HUDEP-2 (cell line): ENCODE measurements at regions not wholly inside any gene's neighbourhood (a gene's known extent, or its start where the extent isn't known, plus 50 kb on each side); places are given as distances from the start of the nearest gene placed in this dataset.

ENCODE experiments used
- DNase-seq, 76 experiments: peaks; one replicate each; lab custom pipeline; 2025; ENCODE audit not compliant: unreplicated experiment in 76 of 76; lab: John Stamatoyannopoulos, UW

DNA sequence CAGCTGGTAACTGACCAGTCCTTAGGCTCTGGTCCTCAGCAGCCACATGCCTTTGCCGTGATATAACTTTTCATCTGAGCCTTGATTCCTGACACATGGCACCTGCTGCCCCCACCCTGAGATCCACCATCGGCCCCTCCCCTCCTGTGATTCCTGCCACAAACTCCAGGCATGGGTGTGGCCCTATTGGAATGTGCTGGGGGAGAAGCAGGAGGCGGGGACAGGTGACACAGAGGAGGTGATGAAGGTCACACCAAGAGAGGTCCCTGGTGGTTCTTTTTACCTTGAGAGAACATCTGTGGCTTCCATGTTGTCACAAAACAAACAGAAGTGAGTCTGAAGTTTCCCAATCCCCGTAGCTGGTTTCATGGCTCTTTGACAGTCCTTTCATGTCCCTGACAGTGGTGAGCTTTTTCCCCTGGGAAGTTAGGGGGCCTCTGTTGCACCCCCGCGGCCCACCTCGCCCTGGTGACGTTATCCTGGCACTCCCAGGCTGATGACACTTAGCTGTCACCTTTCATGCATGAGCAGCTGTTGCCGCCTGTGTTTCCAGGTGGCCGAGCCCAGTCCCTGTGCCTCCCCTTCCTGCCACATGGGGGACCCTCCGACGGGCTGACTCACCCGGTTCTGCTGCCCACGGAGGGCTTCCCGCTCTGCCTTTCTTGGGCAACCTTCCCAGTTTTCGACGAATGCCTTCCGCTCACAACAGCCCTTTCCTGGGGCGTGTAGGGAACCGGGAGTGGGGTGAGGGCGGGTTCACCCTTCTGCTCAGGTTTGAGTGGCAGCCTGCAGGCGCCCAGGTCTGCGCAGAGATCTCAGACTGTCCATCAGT is 66.3 kb upstream of the GLI2 start:
- DNase-seq = no peak

DNA sequence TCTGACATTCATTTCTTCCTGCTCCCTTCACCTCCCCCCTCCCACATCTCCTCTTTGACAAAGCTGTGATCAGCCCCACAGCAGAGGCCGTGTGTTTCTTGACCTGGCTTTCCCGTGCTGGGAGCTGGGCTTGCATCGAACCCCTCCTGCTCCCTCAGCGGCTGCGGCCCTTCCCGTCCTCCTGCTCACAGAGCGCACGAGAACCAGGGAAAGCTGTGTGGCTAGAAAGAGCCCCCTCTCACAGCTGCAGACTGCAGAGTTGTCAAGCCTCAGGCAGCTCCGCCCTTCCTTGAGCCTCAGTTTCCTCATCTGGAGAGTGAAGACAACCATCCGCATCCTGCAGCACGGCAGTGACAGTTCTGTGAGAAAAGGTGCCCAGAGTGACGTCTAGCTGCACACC is 65.7 kb upstream of the GLI2 start:
- no peak for DNase-seq

- DNase-seq = no peak
These were observed 65.3 kb upstream of the GLI2 start for GRCh38 chr2:120670371-120670770.

DNA sequence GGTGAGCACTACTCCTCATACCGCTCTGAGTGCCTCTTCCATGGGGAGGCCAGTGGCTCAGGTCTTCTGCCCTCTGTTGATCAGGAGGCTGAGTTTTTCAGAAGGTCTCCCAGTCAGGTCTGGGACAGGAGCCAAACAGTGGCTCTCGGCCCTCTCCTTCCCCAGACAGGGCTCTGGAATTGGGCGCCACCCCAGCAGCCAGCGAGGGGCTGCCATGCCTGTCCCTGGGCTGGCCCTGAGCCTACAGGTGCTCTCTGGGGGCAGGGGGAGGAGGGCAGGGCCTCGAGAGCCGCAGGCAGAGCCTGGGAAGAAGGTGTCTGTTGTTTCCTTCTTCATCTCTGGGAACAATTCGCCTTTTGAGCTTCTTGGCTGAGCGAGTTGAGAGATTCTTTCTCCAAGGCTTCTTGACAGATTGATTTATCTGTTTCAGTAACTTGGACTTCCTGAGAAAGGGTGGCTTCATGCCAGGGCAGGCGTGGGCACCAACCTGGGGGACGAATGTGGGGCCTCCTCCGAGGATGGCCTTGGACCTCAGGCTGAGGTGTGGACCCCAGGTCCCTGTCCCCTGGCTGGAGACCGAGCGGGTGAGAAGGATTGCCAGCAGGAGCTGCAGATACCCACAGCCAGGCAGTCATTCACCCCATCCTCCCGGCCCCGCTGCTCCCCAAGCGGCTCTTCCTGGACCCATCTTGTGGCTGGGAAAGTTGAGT is 64.7 kb upstream of the GLI2 start:
- DNase-seq = no peak

DNA sequence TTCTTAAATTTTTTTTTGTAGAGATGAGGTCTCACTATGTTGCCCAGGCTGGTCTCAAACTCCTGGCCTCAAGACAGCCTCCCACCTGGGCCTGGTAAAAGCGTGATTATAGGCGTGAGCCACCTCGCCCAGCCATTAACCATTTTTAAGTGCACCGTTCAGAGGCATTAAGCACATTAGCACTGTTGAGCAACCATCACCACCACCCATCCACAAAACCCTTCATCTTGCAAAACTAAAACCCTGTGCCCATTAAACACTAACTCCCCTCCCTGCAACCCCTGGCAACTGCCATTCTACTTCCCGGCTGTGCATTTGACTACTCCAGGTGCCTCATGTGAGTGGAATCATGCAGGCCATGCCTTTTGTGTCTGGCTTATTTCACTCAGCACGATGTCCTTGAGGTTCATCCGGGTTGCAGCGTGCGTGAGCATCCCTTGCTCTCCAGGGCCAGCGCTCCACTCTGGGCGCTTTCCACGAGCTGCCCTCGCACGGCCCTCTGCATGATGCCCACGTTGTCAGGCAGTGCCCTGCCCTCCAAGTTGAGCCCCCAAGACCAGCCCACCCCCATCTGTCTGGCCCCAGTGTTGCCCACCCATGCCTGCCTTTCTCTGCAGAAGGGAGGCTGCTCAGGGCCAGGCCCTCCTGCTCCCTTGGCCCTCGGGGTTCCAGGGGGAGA is 63.0 kb upstream of the GLI2 start:
- no peak for DNase-seq

DNA sequence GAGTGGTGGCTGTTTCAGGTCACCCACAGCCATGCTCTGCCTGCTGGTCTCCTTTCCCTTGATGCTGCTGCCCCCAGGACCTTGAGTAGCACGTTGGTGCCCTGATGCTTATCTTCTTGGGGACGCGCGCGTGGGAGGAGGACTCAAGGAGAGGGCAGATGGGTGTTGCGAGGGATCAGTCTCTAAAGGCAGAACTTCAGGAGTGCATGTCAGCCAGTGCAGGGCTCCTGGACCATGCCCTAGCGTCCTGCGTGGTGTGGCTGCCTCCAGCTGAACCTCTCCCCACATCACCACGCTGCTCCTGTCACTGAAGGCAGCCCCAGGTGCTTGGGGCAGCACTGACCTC is 62.5 kb upstream of the GLI2 start:
- DNase-seq = no peak

GRCh38 chr2:120673571-120674061 is 62.1 kb upstream of the GLI2 start:
- DNase-seq = no peak

DNA sequence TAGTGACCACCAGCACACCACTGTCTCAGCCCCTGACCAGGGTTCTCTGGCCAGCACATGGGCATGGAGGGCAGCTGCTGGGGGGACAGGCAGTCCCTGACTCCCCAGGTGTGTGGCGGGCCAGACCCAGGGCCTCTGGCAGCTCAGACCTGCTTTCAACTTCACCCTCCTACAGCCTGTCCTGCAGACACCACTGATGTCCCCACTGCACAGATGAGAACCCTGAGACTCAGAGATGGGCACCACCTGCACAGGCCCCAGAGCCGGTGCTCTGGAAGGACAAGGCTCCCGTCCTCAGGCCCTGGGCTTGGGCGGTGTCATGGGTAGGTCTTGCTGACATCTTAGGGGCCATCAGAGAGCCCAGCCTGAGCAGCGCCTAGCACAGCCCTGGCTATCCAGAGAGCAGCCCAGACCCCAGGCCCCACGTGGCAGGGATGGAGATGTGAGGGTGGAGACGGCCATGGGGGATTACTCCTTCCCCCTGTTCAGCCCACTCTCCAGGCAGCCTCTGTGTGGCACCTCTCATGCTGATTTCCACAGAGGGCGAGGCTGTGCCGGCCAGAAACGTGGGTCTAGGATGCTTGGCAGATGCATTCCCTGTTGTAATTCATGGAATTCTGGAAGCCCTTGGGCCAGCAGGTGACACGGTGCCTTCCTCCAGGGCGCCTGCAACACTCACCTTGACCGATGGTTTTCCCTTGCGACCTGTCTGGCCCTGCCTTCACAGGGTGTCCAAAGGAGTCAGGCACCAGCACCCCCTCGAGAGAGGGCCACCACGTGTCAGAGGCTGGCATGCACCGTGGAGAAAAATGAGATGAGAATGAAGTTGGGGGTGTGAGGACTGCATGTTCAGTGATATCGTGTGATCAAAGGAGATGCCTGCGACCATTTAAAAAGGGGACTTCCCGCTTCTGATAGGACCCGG is 61.2 kb upstream of the GLI2 start:
- no peak for DNase-seq

DNA sequence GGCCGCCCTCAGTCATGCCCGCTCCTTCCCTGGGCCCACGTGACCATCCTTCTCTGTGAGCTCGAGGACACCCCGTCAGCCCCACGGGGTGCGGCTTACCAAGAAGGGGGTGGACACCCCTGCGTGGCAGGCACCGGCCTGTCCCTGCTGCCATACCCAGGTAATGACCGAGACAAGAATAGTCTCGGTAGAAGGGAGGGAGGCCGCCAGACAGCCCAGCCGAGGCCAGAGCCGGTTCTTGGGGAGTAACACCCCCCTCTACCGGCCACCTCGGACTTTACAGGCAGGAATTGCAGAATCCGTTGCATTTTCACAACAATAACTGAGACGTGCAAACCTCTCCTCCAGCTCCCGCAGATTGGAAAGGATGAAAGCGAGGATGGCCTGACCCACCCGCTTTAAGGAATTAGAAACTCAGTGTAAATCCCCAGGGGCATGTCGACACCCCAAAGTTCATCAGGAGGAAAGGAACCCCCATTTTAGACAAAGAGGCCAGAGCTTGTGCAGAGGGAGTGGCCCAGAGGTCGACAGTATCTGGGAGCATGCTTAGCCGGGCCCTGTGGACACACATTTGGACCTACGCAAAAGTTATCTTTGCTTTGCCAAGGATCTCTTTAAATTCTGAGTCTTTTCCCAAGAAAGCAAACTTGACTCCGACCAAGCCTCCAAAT is 60.1 kb upstream of the GLI2 start:
- peak in 25 of 76 experiments; percentile 1 to 50 (median 11) for DNase-seq

DNA sequence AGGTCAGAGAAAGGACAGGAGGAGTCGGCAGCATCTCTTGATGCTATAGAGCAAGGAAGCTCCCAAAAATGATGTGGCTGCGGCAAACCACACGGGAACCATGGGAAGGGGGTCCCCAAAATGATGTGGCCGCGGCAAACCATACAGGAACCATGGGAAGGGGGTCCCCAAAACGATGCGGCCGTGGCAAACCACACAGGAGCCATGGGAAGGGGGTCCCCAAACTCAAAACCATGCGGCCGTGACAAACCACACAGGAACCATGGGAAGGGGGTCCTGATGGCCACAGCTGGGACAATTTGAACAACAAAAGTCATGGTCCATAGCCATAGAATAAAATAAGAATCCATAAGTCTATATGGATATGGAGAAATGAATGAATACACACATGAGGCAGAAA is 58.4 kb upstream of the GLI2 start:
- no peak for DNase-seq

- no peak for DNase-seq
These were observed 57.9 kb upstream of the GLI2 start for GRCh38 chr2:120677696-120678247.

DNA sequence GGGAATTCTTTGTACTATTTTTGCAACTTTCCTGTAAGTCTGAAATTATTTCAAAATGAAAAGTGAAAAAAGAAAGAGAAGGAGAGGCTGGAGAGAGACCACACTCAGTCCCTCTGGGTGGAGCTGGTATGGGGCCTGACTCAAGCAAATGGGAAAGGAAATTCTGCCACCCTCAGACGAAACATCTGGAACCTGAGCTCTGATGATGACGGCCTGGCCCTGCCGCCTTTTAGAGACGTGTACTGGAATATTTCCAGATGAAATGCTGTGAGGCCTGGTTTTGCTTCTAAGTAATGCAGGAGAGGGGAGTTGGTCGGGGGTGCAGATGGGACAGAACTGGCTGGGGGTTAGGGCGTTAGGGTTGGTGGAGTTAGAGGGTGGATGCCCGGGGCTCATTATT is 57.4 kb upstream of the GLI2 start:
- no peak for DNase-seq

DNA sequence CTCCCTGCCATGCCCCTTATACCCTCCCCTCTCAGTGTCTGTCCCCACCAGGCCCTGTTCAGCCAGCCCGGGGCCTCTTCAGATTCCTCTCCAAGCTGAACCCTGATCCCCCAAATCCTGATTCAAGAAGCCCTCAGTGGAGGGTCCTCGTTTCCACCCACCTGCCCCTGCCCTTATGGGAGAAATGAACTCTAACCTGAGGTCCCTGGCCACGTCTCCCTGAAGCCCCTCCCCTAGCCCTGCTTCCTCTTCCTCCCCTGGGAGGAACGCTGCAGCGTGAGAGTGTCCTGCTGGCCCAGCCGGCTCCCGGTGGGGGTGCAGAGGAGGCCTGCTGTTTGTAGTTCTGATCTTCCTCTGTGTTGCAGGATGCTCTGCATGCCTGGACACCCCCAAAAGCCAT is 56.7 kb upstream of the GLI2 start:
- DNase-seq = no peak

DNA sequence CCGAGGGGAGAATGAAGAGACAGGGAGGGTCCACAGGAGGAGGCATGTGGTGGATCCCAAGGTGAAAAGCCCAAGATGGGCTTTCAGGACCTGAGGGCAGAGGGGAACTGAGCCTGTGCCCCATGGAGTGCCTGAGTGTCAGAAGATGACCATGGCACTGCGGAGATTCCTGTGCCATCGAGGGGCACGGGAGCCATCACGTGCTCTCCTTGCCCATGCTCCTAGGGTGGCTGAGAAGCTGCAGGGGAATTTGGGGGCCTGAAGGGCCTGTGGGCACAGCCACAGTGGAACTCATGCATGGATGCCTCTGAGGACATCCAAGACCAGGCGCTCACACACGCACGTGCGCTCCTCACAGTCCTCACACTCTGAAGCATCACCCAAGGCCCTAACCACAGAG is 56.1 kb upstream of the GLI2 start:
- DNase-seq = no peak

DNA sequence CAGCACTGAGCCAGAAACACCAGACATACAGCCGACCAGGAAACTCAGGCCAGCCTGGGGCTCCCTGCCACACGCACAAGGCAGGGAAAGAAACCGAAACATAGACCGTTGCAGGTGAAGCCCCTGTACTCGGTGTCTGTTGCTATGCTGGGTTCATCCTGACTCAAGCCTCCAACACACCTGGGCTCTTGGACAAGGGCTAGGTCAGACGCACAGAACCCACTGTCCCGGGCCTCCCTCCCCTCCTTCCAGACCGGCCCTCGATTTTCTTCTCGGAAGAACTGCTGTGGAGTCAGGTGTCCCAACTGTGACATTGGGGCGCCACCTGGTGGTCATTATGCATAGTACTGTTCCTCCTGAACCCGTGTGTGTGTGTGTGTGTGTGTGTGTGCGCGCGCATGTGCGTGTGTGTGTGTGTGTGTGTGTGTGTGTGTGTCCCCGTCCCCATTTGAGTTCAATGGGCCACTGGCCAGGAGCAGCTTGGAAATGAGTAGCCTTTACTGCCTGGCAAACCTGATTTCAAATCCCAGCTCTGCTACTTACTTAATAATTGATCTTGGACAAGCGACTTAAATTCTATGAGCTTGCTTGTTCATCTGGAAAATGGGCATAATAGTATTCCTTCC is 55.4 kb upstream of the GLI2 start:
- peak in 64 of 76 experiments; percentile 0 to 72 (median 44) for DNase-seq

- DNase-seq = no peak
These were observed 54.5 kb upstream of the GLI2 start for GRCh38 chr2:120681181-120681580.

DNA sequence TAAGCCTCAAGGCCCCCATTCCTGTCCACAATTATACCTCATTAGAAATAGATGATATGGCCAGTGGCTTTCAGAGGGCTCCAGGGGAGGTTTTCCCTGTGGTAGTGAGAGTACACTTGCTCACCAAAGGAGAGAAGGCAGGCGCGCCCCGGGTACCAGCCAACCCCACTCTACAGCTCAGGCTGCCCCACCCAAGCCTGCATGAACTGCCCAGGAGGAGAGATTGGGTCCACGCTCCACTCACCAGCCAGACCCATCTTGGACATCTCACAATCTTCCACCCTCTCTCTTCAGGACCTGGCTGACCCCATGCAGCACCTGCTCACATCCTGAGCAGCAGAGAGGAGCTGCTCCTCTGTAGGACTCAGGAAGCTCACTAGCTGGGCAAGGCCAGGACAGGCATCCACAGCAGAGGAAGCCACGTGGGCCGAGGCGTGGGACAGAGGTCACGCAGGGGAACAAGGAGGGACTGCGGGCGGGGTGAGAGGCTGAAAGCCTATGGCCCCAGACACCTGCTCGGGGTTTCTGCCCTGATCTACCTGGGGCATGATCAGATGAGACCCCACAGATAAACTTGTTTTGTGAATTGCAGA is 53.9 kb upstream of the GLI2 start:
- DNase-seq = no peak

DNA sequence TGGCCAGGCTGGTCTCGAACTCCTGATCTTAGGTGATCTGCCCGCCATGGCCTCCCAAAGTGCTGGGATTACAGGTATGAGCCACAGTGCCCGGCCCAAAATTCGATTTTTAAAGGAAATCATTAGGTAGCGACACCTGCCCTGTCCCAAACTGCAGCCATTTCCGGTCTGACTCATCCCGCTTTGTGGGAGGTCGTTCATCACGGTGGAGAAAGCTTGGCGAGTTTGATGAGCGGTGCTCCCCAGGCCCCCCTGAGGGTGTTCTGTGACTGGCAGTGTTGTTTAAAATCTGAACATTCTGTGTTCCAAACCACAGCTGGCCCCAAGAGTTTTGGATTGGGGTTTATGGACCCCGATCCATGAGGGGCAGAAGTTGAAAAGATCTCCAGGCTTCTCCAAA is 53.0 kb upstream of the GLI2 start:
- no peak for DNase-seq

DNA sequence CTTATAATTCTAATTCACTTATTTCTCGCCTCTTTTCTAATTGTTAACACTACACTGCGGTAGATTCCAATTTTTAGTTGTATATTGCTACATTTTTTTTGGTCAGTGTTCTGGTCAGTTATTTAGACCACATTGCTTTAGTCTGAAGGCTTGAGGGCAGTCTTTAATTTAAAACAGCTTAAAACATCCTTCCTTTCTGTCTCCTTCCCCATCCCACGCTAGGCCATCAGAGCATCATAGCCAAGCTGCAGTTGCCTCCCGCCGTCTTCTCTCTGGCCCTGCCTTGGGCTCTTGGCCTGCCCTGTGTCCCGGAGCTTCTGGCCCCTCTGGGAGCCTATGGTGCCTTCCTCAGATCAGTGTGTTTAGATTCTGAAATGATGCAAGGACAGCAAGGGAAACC is 52.6 kb upstream of the GLI2 start:
- no peak for DNase-seq
